HFF-Myc (cell line): ENCODE measurements at regions not wholly inside any gene's neighbourhood (a gene's known extent, or its start where the extent isn't known, plus 50 kb on each side); places are given as distances from the start of the nearest gene placed in this dataset.

Experiments
- DNase-seq: peaks from one replicate; pipeline ENCODE4 v3.0.0-alpha.2; 2011; ENCODE audit warnings: low read depth; ENCODE audit errors: extremely low read depth
- H3K4me3 ChIP-seq: replicated peaks from 2 replicates; pipeline ENCODE4 v1.5.1; 2011; ENCODE audit warnings: low read depth, mild to moderate bottlenecking, control low read depth, low read length
- CTCF ChIP-seq: IDR thresholded peaks from 2 replicates; pipeline ENCODE4 v1.5.1; 2012; ENCODE audit warnings: mild to moderate bottlenecking, low read depth, low read length, control low read depth; ENCODE audit errors: missing control alignments

- no peak overlapping the region for H3K4me3 ChIP-seq
- no peak for TF ChIP-seq CTCF
- DNase-seq, result no peak
These were observed 508.1 kb downstream of the NR2F1-AS1 start for GRCh38 chr5:93072831-93073459.

- no peak for TF ChIP-seq CTCF
- H3K4me3 ChIP-seq, result no peak overlapping the region
- no peak for DNase-seq
These were observed 509.3 kb downstream of the NR2F1-AS1 start for GRCh38 chr5:93071710-93072109.

GRCh38 chr5:93070938-93071337 is 510.1 kb downstream of the NR2F1-AS1 start:
- no peak for TF ChIP-seq CTCF
- no peak for DNase-seq
- no peak overlapping the region for H3K4me3 ChIP-seq

GRCh38 chr5:93069276-93069675 is 511.7 kb downstream of the NR2F1-AS1 start:
- DNase-seq, result no peak
- H3K4me3 ChIP-seq, result no peak overlapping the region
- no peak for TF ChIP-seq CTCF

GRCh38 chr5:93062548-93062947 is 518.5 kb downstream of the NR2F1-AS1 start:
- no peak overlapping the region for H3K4me3 ChIP-seq
- peak; percentile 37 for TF ChIP-seq CTCF
- no peak for DNase-seq

- TF ChIP-seq CTCF, result no peak
These were observed 522.7 kb downstream of the NR2F1-AS1 start for GRCh38 chr5:93058309-93058708.

GRCh38 chr5:93057311-93057710 is 523.7 kb downstream of the NR2F1-AS1 start:
- no peak overlapping the region for H3K4me3 ChIP-seq
- TF ChIP-seq CTCF, result no peak
- no peak for DNase-seq

More at GRCh38 chr5:93058309-93058708, 522.7 kb downstream of the NR2F1-AS1 start:
- peak; percentile 21 for DNase-seq
- no peak overlapping the region for H3K4me3 ChIP-seq
